Activated CD8-positive, alpha-beta T cell treated with anti-CD3 and anti-CD28 coated beads, Interleukin-2, amount 10 ng/mL, durations not matched to agents 7 days and 5 days (primary cell): ENCODE measurements at regions not wholly inside any gene's neighbourhood (a gene's known extent, or its start where the extent isn't known, plus 50 kb on each side); places are given as distances from the start of the nearest gene placed in this dataset.

ENCODE experiments used
- ATAC-seq: fragments of 150-1000 bp; cut with Tn5 transposase; one replicate; pipeline ENCODE4 v1.10.0; 2021; ENCODE audit warnings: moderate library complexity
- CTCF ChIA-PET: fragments of 350-600 bp; sonication (Branson Sonifier 250); formaldehyde crosslinking; loops from one replicate; lab custom pipeline; 2021; ENCODE audit warnings: antibody characterized with exemption; lab: Charles Lee
- POLR2A ChIA-PET: fragments of 350-600 bp; sonication (Branson Sonifier 250); formaldehyde crosslinking; loops from one replicate; lab custom pipeline; 2021; ENCODE audit warnings: antibody characterized with exemption; lab: Charles Lee
- DNase-seq: peaks from one replicate; pipeline ENCODE4 v3.0.0-alpha.2; 2020
- H3K27ac Mint-ChIP-seq: one replicate; pipeline ENCODE4 v1.8.0; 2021; ENCODE audit warnings: mild to moderate bottlenecking, mixed read lengths
- H3K27me3 Mint-ChIP-seq: one replicate; pipeline ENCODE4 v1.8.0; 2021; ENCODE audit warnings: low read depth, mixed read lengths
- H3K36me3 Mint-ChIP-seq: one replicate; pipeline ENCODE4 v1.8.0; 2021; ENCODE audit warnings: low read depth, mixed read lengths
- H3K4me1 Mint-ChIP-seq: one replicate; pipeline ENCODE4 v1.8.0; 2021; ENCODE audit warnings: low read depth, mixed read lengths
- H3K4me3 Mint-ChIP-seq: one replicate; pipeline ENCODE4 v1.8.0; 2021; ENCODE audit warnings: mild to moderate bottlenecking, mixed read lengths
- H3K9me3 Mint-ChIP-seq: one replicate; pipeline ENCODE4 v1.8.0; 2022; ENCODE audit warnings: mixed read lengths; ENCODE audit not compliant: insufficient read depth

GRCh38 chr5:56565644-56566043 lies 249.7 kb upstream of the MAP3K1 start:
- no peak for DNase-seq
- ChIA-PET CTCF (interaction anchor here (0.7 to 2.6 kb wide), 3 partner anchors 12 to 295 kb away, joined by 3 to 8 read pairs (median 4); no protein-coding TSS in a partner anchor), POLR2A (no interaction called here)
- Mint-ChIP-seq H3K27me3 (peaks cover 4% of the 10 kb centered on the region), H3K36me3 (no peaks in the 10 kb centered on the region), H3K4me1 (peaks cover 5% of the 10 kb centered on the region), H3K9me3 (no peaks in the 10 kb centered on the region), H3K27ac (no peak overlapping the region), H3K4me3 (no peak overlapping the region)
- ATAC-seq: no peak

GRCh38 chr5:56565283-56565615 lies 250.1 kb upstream of the MAP3K1 start:
- H3K27ac Mint-ChIP-seq: no peak overlapping the region
- H3K9me3 Mint-ChIP-seq: no peaks in the 10 kb centered on the region
- peaks cover 7% of the 10 kb centered on the region for H3K27me3 Mint-ChIP-seq
- H3K36me3 Mint-ChIP-seq: no peaks in the 10 kb centered on the region
- peaks cover 5% of the 10 kb centered on the region for H3K4me1 Mint-ChIP-seq
- ChIA-PET POLR2A (no interaction called here), CTCF (interaction anchor here (0.9 to 2.6 kb wide), 2 partner anchors 12 to 294 kb away, joined by 4 to 8 read pairs; no protein-coding TSS in a partner anchor)
- ATAC-seq: no peak
- H3K4me3 Mint-ChIP-seq: no peak overlapping the region
- DNase-seq: no peak

GRCh38 chr5:56564541-56565282 lies 250.6 kb upstream of the MAP3K1 start:
- H3K9me3 Mint-ChIP-seq: no peaks in the 10 kb centered on the region
- no peak overlapping the region for H3K27ac Mint-ChIP-seq
- CTCF ChIA-PET: interaction anchor here (0.9 to 2.6 kb wide), 2 partner anchors 11 to 294 kb away, joined by 4 to 8 read pairs; no protein-coding TSS in a partner anchor
- peaks cover 5% of the 10 kb centered on the region for H3K27me3 Mint-ChIP-seq
- no peak for ATAC-seq
- no peak overlapping the region for H3K4me3 Mint-ChIP-seq
- POLR2A ChIA-PET: no interaction called here
- H3K4me1 Mint-ChIP-seq: peaks cover 5% of the 10 kb centered on the region
- H3K36me3 Mint-ChIP-seq: no peaks in the 10 kb centered on the region
- DNase-seq: no peak

GRCh38 chr5:56561455-56561854 lies 253.9 kb upstream of the MAP3K1 start:
- no peak for ATAC-seq

GRCh38 chr5:56558131-56558745 lies 257.1 kb upstream of the MAP3K1 start:
- POLR2A ChIA-PET: no interaction called here
- no peak for ATAC-seq
- H3K27ac Mint-ChIP-seq: no peak overlapping the region
- CTCF ChIA-PET: no interaction called here
- no peak for DNase-seq
- H3K36me3 Mint-ChIP-seq: no peaks in the 10 kb centered on the region
- H3K27me3 Mint-ChIP-seq: peaks cover 18% of the 10 kb centered on the region
- H3K4me1 Mint-ChIP-seq: no peaks in the 10 kb centered on the region
- H3K9me3 Mint-ChIP-seq: no peaks in the 10 kb centered on the region
- no peak overlapping the region for H3K4me3 Mint-ChIP-seq

More at GRCh38 chr5:56561455-56561854, 253.9 kb upstream of the MAP3K1 start:
- ChIA-PET CTCF (no interaction called here), POLR2A (no interaction called here)
- Mint-ChIP-seq H3K4me1 (peaks cover 5% of the 10 kb centered on the region), H3K27me3 (peaks cover 17% of the 10 kb centered on the region), H3K36me3 (no peaks in the 10 kb centered on the region), H3K4me3 (no peak overlapping the region), H3K9me3 (no peaks in the 10 kb centered on the region), H3K27ac (no peak overlapping the region)
- no peak for DNase-seq

- POLR2A ChIA-PET: no interaction called here
- Mint-ChIP-seq H3K36me3 (no peaks in the 10 kb centered on the region), H3K27me3 (peaks cover 22% of the 10 kb centered on the region), H3K27ac (no peak overlapping the region), H3K4me3 (no peak overlapping the region), H3K9me3 (no peaks in the 10 kb centered on the region), H3K4me1 (no peaks in the 10 kb centered on the region)
- CTCF ChIA-PET: no interaction called here
- ATAC-seq: no peak
- no peak for DNase-seq
Observed at GRCh38 chr5:56557198-56557597, 258.2 kb upstream of the MAP3K1 start.

GRCh38 chr5:56552612-56553268 lies 262.6 kb upstream of the MAP3K1 start:
- Mint-ChIP-seq H3K9me3 (no peaks in the 10 kb centered on the region), H3K36me3 (no peaks in the 10 kb centered on the region), H3K27me3 (peaks cover 9% of the 10 kb centered on the region), H3K4me3 (no peak overlapping the region), H3K4me1 (no peaks in the 10 kb centered on the region), H3K27ac (no peak overlapping the region)
- no peak for ATAC-seq
- no peak for DNase-seq
- ChIA-PET POLR2A (no interaction called here), CTCF (interaction anchor here (1.1 to 1.2 kb wide), 2 partner anchors 10 to 12 kb away, joined by 3 to 4 read pairs; no protein-coding TSS in a partner anchor)

- Mint-ChIP-seq H3K27me3 (peaks cover 7% of the 10 kb centered on the region), H3K27ac (no peak overlapping the region), H3K36me3 (no peaks in the 10 kb centered on the region), H3K4me3 (no peak overlapping the region), H3K4me1 (no peaks in the 10 kb centered on the region), H3K9me3 (no peaks in the 10 kb centered on the region)
- ATAC-seq (no peak), DNase-seq (no peak)
- ChIA-PET CTCF (no interaction called here), POLR2A (no interaction called here)
Observed at GRCh38 chr5:56550227-56550626, 265.1 kb upstream of the MAP3K1 start.

GRCh38 chr5:56549096-56549886 lies 266.1 kb upstream of the MAP3K1 start:
- Mint-ChIP-seq H3K9me3 (no peaks in the 10 kb centered on the region), H3K27ac (no peak overlapping the region), H3K36me3 (no peaks in the 10 kb centered on the region), H3K27me3 (peaks cover 7% of the 10 kb centered on the region), H3K4me3 (no peak overlapping the region), H3K4me1 (no peaks in the 10 kb centered on the region)
- ChIA-PET POLR2A (no interaction called here), CTCF (no interaction called here)
- DNase-seq: no peak
- ATAC-seq: no peak

GRCh38 chr5:56545016-56545415 lies 270.3 kb upstream of the MAP3K1 start:
- POLR2A ChIA-PET: no interaction called here

GRCh38 chr5:56543441-56544388 lies 271.6 kb upstream of the MAP3K1 start:
- ATAC-seq (no peak), DNase-seq (no peak)
- CTCF ChIA-PET: no interaction called here
- Mint-ChIP-seq H3K36me3 (no peaks in the 10 kb centered on the region), H3K9me3 (no peaks in the 10 kb centered on the region), H3K4me3 (no peak overlapping the region), H3K4me1 (peaks cover 2% of the 10 kb centered on the region), H3K27me3 (peaks cover 10% of the 10 kb centered on the region), H3K27ac (no peak overlapping the region)
- POLR2A ChIA-PET: no interaction called here

More at GRCh38 chr5:56545016-56545415, 270.3 kb upstream of the MAP3K1 start:
- DNase-seq (no peak), ATAC-seq (no peak)
- peaks cover 2% of the 10 kb centered on the region for H3K4me1 Mint-ChIP-seq
- no peaks in the 10 kb centered on the region for H3K9me3 Mint-ChIP-seq
- CTCF ChIA-PET: no interaction called here
- H3K27me3 Mint-ChIP-seq: peaks cover 10% of the 10 kb centered on the region
- no peaks in the 10 kb centered on the region for H3K36me3 Mint-ChIP-seq
- no peak overlapping the region for H3K4me3 Mint-ChIP-seq
- no peak overlapping the region for H3K27ac Mint-ChIP-seq
